Natural killer cell (primary cell): ENCODE measurements at regions not wholly inside any gene's neighbourhood (a gene's known extent, or its start where the extent isn't known, plus 50 kb on each side); places are given as distances from the start of the nearest gene placed in this dataset.

ENCODE experiments used
- ATAC-seq, 3 donors: fragments of 150-1000 bp in 2 of 3; fragments of 200-7000 bp in 1 of 3; cut with Tn5 transposase; 1 replicate in 1 of 3; 2 replicates in 2 of 3; pipeline ENCODE4 v1.10.0; 2021; ENCODE audit warnings: mild to moderate bottlenecking in 2 of 3, moderate library complexity in 2 of 3
- DNase-seq, 2 donors: peaks; one replicate each; pipeline versions ENCODE4 v3.0.0 to v3.0.0-alpha.2; 2013 to 2021; ENCODE audit warnings: mixed read lengths in 1 of 2
- H3K27ac ChIP-seq: one replicate; pipeline ENCODE4 v1.5.1; 2013; ENCODE audit warnings: mild to moderate bottlenecking, low read length
- H3K27me3 ChIP-seq: one replicate; pipeline ENCODE4 v1.6.1; 2013; ENCODE audit warnings: low read length; ENCODE audit not compliant: control insufficient read depth, insufficient read depth
- H3K36me3 ChIP-seq: one replicate; pipeline ENCODE4 v1.6.1; 2013; ENCODE audit warnings: low read length; ENCODE audit not compliant: control insufficient read depth, insufficient read depth
- H3K4me1 ChIP-seq: one replicate; pipeline ENCODE4 v1.6.1; 2013; ENCODE audit warnings: low read length; ENCODE audit not compliant: control insufficient read depth, insufficient read depth
- H3K4me3 ChIP-seq: one replicate; pipeline ENCODE4 v1.5.1; 2013; ENCODE audit warnings: low read length
- H3K9me3 ChIP-seq: one replicate; pipeline ENCODE4 v1.6.1; 2013; ENCODE audit warnings: low read length; ENCODE audit not compliant: control insufficient read depth, insufficient read depth
- H3K27ac Mint-ChIP-seq, 2 donors: one replicate each; pipeline ENCODE4 v1.8.0; 2022; ENCODE audit warnings: mild to moderate bottlenecking in 2 of 2, mixed read lengths in 2 of 2, moderate library complexity in 1 of 2
- H3K27me3 Mint-ChIP-seq, 2 donors: one replicate each; pipeline ENCODE4 v1.8.0; 2022; ENCODE audit warnings: low read depth in 2 of 2, mixed read lengths in 2 of 2
- H3K36me3 Mint-ChIP-seq: one replicate; pipeline ENCODE4 v1.8.0; 2022; ENCODE audit warnings: mixed read lengths
- H3K4me1 Mint-ChIP-seq, 2 donors: one replicate each; pipeline ENCODE4 v1.8.0; 2022; ENCODE audit warnings: mixed read lengths in 2 of 2
- H3K4me3 Mint-ChIP-seq: one replicate; pipeline ENCODE4 v1.8.0; 2022; ENCODE audit warnings: mild to moderate bottlenecking, moderate library complexity, mixed read lengths
- H3K9me3 Mint-ChIP-seq, 2 donors: one replicate each; pipeline ENCODE4 v1.8.0; 2022; ENCODE audit warnings: mixed read lengths in 2 of 2
- CTCF ChIP-seq: fragments of 200-600 bp; IDR thresholded peaks from one replicate; pipeline ENCODE4 v1.8.0; 2022; ENCODE audit warnings: antibody characterized with exemption
- WGBS: methylation state at CpG from one replicate; pipeline ENCODE4 v1.1.7; 2013; ENCODE audit warnings: missing lambda C conversion rate; ENCODE audit not compliant: insufficient coverage; 5-methylcytosine and 5-hydroxymethylcytosine counted together
- intact Hi-C: fragments of 100-400 bp; cut with micrococcal nuclease; formaldehyde crosslinking; loops from one replicate; pipeline ENCODE4 v1.14.2; 2022

DNA sequence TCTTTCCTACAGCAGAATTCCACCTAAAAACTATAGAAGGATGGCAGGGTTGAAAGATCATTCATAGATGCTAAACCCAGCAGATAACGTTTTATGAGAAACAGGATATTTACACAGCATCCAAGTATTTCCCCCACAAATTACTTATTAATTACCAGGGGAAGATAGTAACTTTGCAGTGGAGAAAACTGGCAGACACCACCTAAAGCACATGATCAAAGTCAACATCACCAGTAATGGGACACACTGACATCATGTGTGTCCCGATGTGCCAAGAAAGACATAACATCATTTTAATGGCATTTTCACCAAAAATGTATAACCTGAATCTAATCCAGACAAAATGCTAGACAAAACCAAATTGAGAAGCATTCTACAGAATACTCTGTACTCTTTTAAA, 220.4 kb upstream of the THBS1 start:
- intact Hi-C loops, result no loop called here
- ATAC-seq (no peak), DNase-seq (no peak)
- Histone ChIP-seq H3K27me3 (peaks cover 2% of the 10 kb centered on the region), H3K36me3 (no peaks in the 10 kb centered on the region), H3K27ac (no peak overlapping the region), H3K4me3 (no peak overlapping the region), H3K9me3 (no peaks in the 10 kb centered on the region), H3K4me1 (no peaks in the 10 kb centered on the region)
- H3K4me1 Mint-ChIP-seq, result no peaks in the 10 kb centered on the region
- H3K36me3 Mint-ChIP-seq, result no peaks in the 10 kb centered on the region
- peaks cover 21 to 42% of the 10 kb centered on the region in 2 donors for H3K27me3 Mint-ChIP-seq
- no peak overlapping the region for H3K27ac Mint-ChIP-seq
- WGBS, result 97% methylated on average over 2 of the region's 2 CpGs
- H3K9me3 Mint-ChIP-seq, result no peaks in the 10 kb centered on the region
- no peak for TF ChIP-seq CTCF
- no peak overlapping the region for H3K4me3 Mint-ChIP-seq

GRCh38 chr15:39361497-39361896, 219.4 kb upstream of the THBS1 start:
- no peak for TF ChIP-seq CTCF
- 100% methylated on average over 2 of the region's 3 CpGs for WGBS

GRCh38 chr15:39362821-39363561, 217.9 kb upstream of the THBS1 start:
- 93% methylated on average over 6 of the region's 8 CpGs for WGBS
- Histone ChIP-seq H3K4me3 (no peak overlapping the region), H3K36me3 (no peaks in the 10 kb centered on the region), H3K27me3 (peaks cover 2% of the 10 kb centered on the region), H3K4me1 (no peaks in the 10 kb centered on the region), H3K9me3 (no peaks in the 10 kb centered on the region), H3K27ac (no peak overlapping the region)
- H3K27ac Mint-ChIP-seq, result no peak overlapping the region
- no peak for ATAC-seq
- no peak for DNase-seq
- no peak for TF ChIP-seq CTCF
- no peak overlapping the region for H3K4me3 Mint-ChIP-seq
- no peaks in the 10 kb centered on the region for H3K4me1 Mint-ChIP-seq
- peaks cover 24 to 50% of the 10 kb centered on the region in 2 donors for H3K27me3 Mint-ChIP-seq
- H3K9me3 Mint-ChIP-seq, result no peaks in the 10 kb centered on the region
- intact Hi-C loops, result no loop called here
- H3K36me3 Mint-ChIP-seq, result no peaks in the 10 kb centered on the region

More at GRCh38 chr15:39361497-39361896, 219.4 kb upstream of the THBS1 start:
- Mint-ChIP-seq H3K4me1 (no peaks in the 10 kb centered on the region), H3K4me3 (no peak overlapping the region), H3K27me3 (peaks cover 23 to 46% of the 10 kb centered on the region in 2 donors), H3K36me3 (no peaks in the 10 kb centered on the region), H3K27ac (no peak overlapping the region), H3K9me3 (no peaks in the 10 kb centered on the region)
- ATAC-seq, result no peak
- intact Hi-C loops, result no loop called here
- H3K36me3 ChIP-seq, result no peaks in the 10 kb centered on the region
- no peaks in the 10 kb centered on the region for H3K9me3 ChIP-seq
- H3K27me3 ChIP-seq, result peaks cover 2% of the 10 kb centered on the region
- no peaks in the 10 kb centered on the region for H3K4me1 ChIP-seq
- no peak for DNase-seq
- no peak overlapping the region for H3K4me3 ChIP-seq
- H3K27ac ChIP-seq, result no peak overlapping the region
